ELF-1 (cell line): ENCODE measurements at regions not wholly inside any gene's neighbourhood (a gene's known extent, or its start where the extent isn't known, plus 50 kb on each side); places are given as distances from the start of the nearest gene placed in this dataset.
A peak's percentile ranks its signal among the peaks of the same experiment; 100 is the strongest.

ENCODE experiments used
- DNase-seq: peaks from one replicate; pipeline ENCODE4 v3.0.0-alpha.2; 2016; ENCODE audit warnings: low read depth, low spot score

GRCh38 chr4:1496116-1496642, 89.9 kb upstream of the NKX1-1 start:
- DNase-seq, result no peak

- DNase-seq, result no peak
These were observed 89.3 kb upstream of the NKX1-1 start for GRCh38 chr4:1495416-1496115.

- DNase-seq, result no peak
These were observed 88.4 kb upstream of the NKX1-1 start for GRCh38 chr4:1494416-1495315.

GRCh38 chr4:1493540-1494287, 87.5 kb upstream of the NKX1-1 start:
- DNase-seq, result no peak

GRCh38 chr4:1492651-1493539, 86.7 kb upstream of the NKX1-1 start:
- DNase-seq, result no peak

- no peak for DNase-seq
These were observed 85.9 kb upstream of the NKX1-1 start for GRCh38 chr4:1492142-1492457.

GRCh38 chr4:1491328-1492141, 85.3 kb upstream of the NKX1-1 start:
- no peak for DNase-seq

GRCh38 chr4:1490654-1491327, 84.5 kb upstream of the NKX1-1 start:
- no peak for DNase-seq

- DNase-seq, result no peak
These were observed 83.9 kb upstream of the NKX1-1 start for GRCh38 chr4:1490011-1490653.

- no peak for DNase-seq
These were observed 83.4 kb upstream of the NKX1-1 start for GRCh38 chr4:1489639-1489995.

- DNase-seq, result no peak
These were observed 82.8 kb upstream of the NKX1-1 start for GRCh38 chr4:1488831-1489638.

GRCh38 chr4:1488357-1488756, 82.1 kb upstream of the NKX1-1 start:
- no peak for DNase-seq

- DNase-seq, result no peak
These were observed 81.5 kb upstream of the NKX1-1 start for GRCh38 chr4:1487761-1488160.

GRCh38 chr4:1487106-1487505, 80.9 kb upstream of the NKX1-1 start:
- DNase-seq, result no peak

GRCh38 chr4:1485280-1485679, 79.0 kb upstream of the NKX1-1 start:
- DNase-seq, result no peak

- no peak for DNase-seq
These were observed 74.5 kb upstream of the NKX1-1 start for GRCh38 chr4:1480720-1481119.

GRCh38 chr4:1479454-1479853, 73.2 kb upstream of the NKX1-1 start:
- DNase-seq, result no peak

- DNase-seq, result peak; percentile 45
These were observed 72.6 kb upstream of the NKX1-1 start for GRCh38 chr4:1478766-1479355.
